H1 (cell line): ENCODE measurements at regions not wholly inside any gene's neighbourhood (a gene's known extent, or its start where the extent isn't known, plus 50 kb on each side); places are given as distances from the start of the nearest gene placed in this dataset.

Experiments used
- CTCF ChIP-seq, 3 experiments: IDR thresholded peaks; 1 replicate in 2 of 3; 2 replicates in 1 of 3; pipeline versions ENCODE4 v1.5.1 to v1.6.1; 2011; ENCODE audit warnings: low read length in 3 of 3, mild to moderate bottlenecking in 3 of 3, inconsistent platforms in 2 of 3, low read depth in 1 of 3, moderate library complexity in 1 of 3; ENCODE audit not compliant: insufficient read depth in 1 of 3; ENCODE audit errors: control extremely low read depth in 1 of 3
- EP300 ChIP-seq, 2 experiments: IDR thresholded peaks; 1 replicate in 1 of 2; 2 replicates in 1 of 2; pipeline ENCODE4 v1.6.1; 2011 to 2012; ENCODE audit warnings: low read depth in 2 of 2, low read length in 2 of 2, mild to moderate bottlenecking in 2 of 2, borderline replicate concordance in 1 of 2, inconsistent platforms in 1 of 2, moderate library complexity in 1 of 2
- SRF ChIP-seq: IDR thresholded peaks from 2 replicates; pipeline ENCODE4 v1.6.1; 2011; ENCODE audit warnings: mild to moderate bottlenecking, low read depth, low read length, moderate library complexity

- no peak for TF ChIP-seq CTCF (IDR thresholded peaks at IDR 0.05; ENCODE audit: control extremely low read depth in 1 of 3, insufficient read depth in 1 of 3, low read depth in 1 of 3, low read length in 3 of 3)
- no peak for TF ChIP-seq EP300 (IDR thresholded peaks at IDR 0.05; ENCODE audit: borderline replicate concordance in 1 of 2, low read depth in 2 of 2, low read length in 2 of 2)
- no peak for TF ChIP-seq SRF
Observed at GRCh38 chr5:56305001-56305950, 72.1 kb upstream of the ANKRD55 start.
